PC-3 (cell line): ENCODE measurements at regions not wholly inside any gene's neighbourhood (a gene's known extent, or its start where the extent isn't known, plus 50 kb on each side); places are given as distances from the start of the nearest gene placed in this dataset.

ENCODE experiments used
- ATAC-seq: fragments of 200-7000 bp; cut with Tn5 transposase; 2 replicates; pipeline ENCODE4 v1.9.1; 2020; ENCODE audit warnings: mild to moderate bottlenecking, moderate library complexity
- BruUV-seq: library from RNA; stranded (reverse); fragments of 400-500 nt; replicated peaks from 2 replicates; lab custom pipeline; 2021; lab: Mats Ljungman, UMichigan
- CTCF ChIA-PET: fragments of 300-600 bp; sonication (Branson Sonifier 250); formaldehyde crosslinking; loops from one replicate; lab custom pipeline; 2022; ENCODE audit warnings: antibody characterized with exemption; lab: Charles Lee
- POLR2A ChIA-PET: fragments of 300-600 bp; sonication (Branson Sonifier 250); formaldehyde crosslinking; loops from one replicate; lab custom pipeline; 2022; ENCODE audit warnings: antibody characterized with exemption; ENCODE audit not compliant: unreplicated experiment; lab: Charles Lee
- DNase-seq: peaks from one replicate; pipeline ENCODE4 v3.0.0-alpha.2; 2015
- H2AFZ ChIP-seq: fragments of 300-600 bp; sonication (generic); 2 replicates; pipeline ENCODE4 v1.6.0; 2016; ENCODE audit warnings: antibody characterized with exemption, low read length
- H3F3A ChIP-seq: fragments of 300-600 bp; sonication (generic); one replicate; pipeline ENCODE4 v1.6.0; 2017; ENCODE audit warnings: antibody characterized with exemption, low read length, control low read depth, mild to moderate bottlenecking; ENCODE audit not compliant: unreplicated experiment
- H3K27ac ChIP-seq: fragments of 300-600 bp; sonication (generic); 2 replicates; pipeline ENCODE4 v1.5.1; 2016; ENCODE audit warnings: mild to moderate bottlenecking, low read length
- H3K27me3 ChIP-seq: fragments of 300-600 bp; sonication (generic); 2 replicates; pipeline ENCODE4 v1.6.1; 2016; ENCODE audit warnings: low read length, mixed read lengths
- H3K36me3 ChIP-seq: fragments of 300-600 bp; sonication (generic); 2 replicates; pipeline ENCODE4 v1.6.1; 2016; ENCODE audit warnings: low read depth, mixed run types, low read length, mixed read lengths
- H3K4me1 ChIP-seq: fragments of 300-600 bp; sonication (generic); 2 replicates; pipeline ENCODE4 v1.5.1; 2016; ENCODE audit warnings: low read length; ENCODE audit not compliant: insufficient read depth
- H3K4me2 ChIP-seq: fragments of 300-600 bp; sonication (generic); 2 replicates; pipeline ENCODE4 v1.6.0; 2016; ENCODE audit warnings: low read length
- H3K4me3 ChIP-seq: fragments of 300-600 bp; sonication (generic); 2 replicates; pipeline ENCODE4 v1.5.1; 2016; ENCODE audit warnings: mild to moderate bottlenecking, low read length, mixed read lengths
- H3K79me2 ChIP-seq: fragments of 300-600 bp; sonication (generic); 2 replicates; pipeline ENCODE4 v1.6.1; 2017; ENCODE audit warnings: low read length, mixed read lengths
- H3K9ac ChIP-seq: fragments of 300-600 bp; sonication (generic); 2 replicates; pipeline ENCODE4 v1.6.0; 2016; ENCODE audit warnings: mild to moderate bottlenecking, low read length
- H3K9me2 ChIP-seq: fragments of 300-600 bp; sonication (generic); replicated peaks from 2 replicates; pipeline ENCODE4 v1.6.1; 2016; ENCODE audit warnings: mixed run types, low read length, mixed read lengths
- H3K9me3 ChIP-seq: fragments of 300-600 bp; sonication (generic); 2 replicates; pipeline ENCODE4 v1.6.1; 2016; ENCODE audit warnings: low read length, mixed read lengths
- H4K20me1 ChIP-seq: fragments of 300-600 bp; sonication (generic); 2 replicates; pipeline ENCODE4 v1.6.1; 2016; ENCODE audit warnings: low read length, mixed read lengths
- EZH2 ChIP-seq: fragments of 300-600 bp; sonication (generic); IDR thresholded peaks from one replicate; pipeline ENCODE4 v1.6.1; 2017; ENCODE audit warnings: antibody characterized with exemption, mild to moderate bottlenecking, low read length; ENCODE audit not compliant: unreplicated experiment
- EZH2phosphoT487 ChIP-seq: fragments of 300-600 bp; sonication (generic); IDR thresholded peaks from 2 replicates; pipeline ENCODE4 v1.6.1; 2018; ENCODE audit warnings: mild to moderate bottlenecking, antibody characterized with exemption, low read length, borderline replicate concordance
- intact Hi-C: fragments of 100-400 bp; cut with micrococcal nuclease; formaldehyde crosslinking; loops from 2 replicates; pipeline ENCODE4 v1.9.0; 2023
- TF ChIP-seq, protein P1 (sequence below): fragments of 300-600 bp; sonication (generic); conservative IDR thresholded peaks from 2 replicates; pipeline ENCODE4 v1.5.1; 2017; ENCODE audit warnings: antibody characterized with exemption, low read depth, mild to moderate bottlenecking, low read length

- Histone ChIP-seq H3K4me1 (peaks cover 8% of the 10 kb centered on the region), H3K4me3 (no peak overlapping the region), H3K27me3 (no peaks in the 10 kb centered on the region), H3K9ac (no peak overlapping the region), H4K20me1 (no peaks in the 10 kb centered on the region), H2AFZ (no peak overlapping the region), H3K4me2 (no peak overlapping the region), H3F3A (no peaks in the 10 kb centered on the region), H3K9me3 (no peaks in the 10 kb centered on the region), H3K27ac (no peak overlapping the region), H3K79me2 (no peaks in the 10 kb centered on the region), H3K36me3 (no peaks in the 10 kb centered on the region), H3K9me2 (no peaks in the 10 kb centered on the region)
- POLR2A ChIA-PET: no interaction called here
- DNase-seq (no peak), ATAC-seq (no peak)
- no TSS peak for BruUV-seq
- TF ChIP-seq EZH2 (no peak), EZH2phosphoT487 (no peak)
- TF ChIP-seq, protein P1, sequence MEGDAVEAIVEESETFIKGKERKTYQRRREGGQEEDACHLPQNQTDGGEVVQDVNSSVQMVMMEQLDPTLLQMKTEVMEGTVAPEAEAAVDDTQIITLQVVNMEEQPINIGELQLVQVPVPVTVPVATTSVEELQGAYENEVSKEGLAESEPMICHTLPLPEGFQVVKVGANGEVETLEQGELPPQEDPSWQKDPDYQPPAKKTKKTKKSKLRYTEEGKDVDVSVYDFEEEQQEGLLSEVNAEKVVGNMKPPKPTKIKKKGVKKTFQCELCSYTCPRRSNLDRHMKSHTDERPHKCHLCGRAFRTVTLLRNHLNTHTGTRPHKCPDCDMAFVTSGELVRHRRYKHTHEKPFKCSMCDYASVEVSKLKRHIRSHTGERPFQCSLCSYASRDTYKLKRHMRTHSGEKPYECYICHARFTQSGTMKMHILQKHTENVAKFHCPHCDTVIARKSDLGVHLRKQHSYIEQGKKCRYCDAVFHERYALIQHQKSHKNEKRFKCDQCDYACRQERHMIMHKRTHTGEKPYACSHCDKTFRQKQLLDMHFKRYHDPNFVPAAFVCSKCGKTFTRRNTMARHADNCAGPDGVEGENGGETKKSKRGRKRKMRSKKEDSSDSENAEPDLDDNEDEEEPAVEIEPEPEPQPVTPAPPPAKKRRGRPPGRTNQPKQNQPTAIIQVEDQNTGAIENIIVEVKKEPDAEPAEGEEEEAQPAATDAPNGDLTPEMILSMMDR: no peak
- intact Hi-C loops: no loop called here
- CTCF ChIA-PET: interaction anchor here (0.6 kb wide), 1 partner anchor 779 kb away, joined by 4 read pairs; no protein-coding TSS in a partner anchor
Measured at GRCh38 chr21:28758883-28759242, 233.8 kb downstream of the LTN1 start.

DNA sequence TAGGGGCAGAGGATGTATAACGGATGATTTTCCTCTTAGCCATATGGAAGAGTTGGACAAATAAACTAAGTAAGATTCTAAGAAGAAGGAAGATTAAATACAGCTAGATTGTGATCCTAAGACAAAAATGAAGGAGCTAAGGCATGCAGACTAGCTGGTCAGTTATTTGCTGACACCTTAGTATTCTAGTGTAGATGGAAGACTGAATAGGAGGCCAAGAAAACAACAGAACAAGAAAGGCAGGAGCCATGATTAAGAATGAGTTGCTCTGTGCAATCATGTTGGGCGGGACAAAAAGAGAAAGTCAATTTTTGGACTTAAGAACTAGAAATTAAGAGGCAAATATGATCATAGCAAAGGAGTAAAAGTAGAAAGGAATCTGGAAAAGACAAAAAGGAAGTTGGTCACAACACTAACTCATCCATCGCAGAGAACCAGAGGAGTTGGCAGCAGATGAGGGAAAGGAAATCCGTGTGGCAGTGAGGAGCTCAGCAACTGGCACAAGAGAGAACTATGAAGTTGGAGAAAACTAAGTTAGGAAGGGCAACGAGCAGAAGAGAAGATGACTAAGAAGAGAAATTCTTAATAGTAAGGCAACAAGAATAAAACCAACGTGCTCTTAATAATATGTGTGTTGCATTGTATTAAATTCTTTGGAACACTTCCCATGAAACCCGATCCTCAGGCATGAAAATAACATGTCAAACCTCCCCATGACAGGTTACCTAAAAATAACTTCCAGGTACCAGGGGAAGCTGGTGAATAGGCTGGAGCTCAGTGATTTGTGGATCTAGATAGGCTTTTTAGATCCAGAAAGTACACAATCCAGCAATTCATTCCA, 234.4 kb downstream of the LTN1 start:
- no peaks in the 10 kb centered on the region for H3K79me2 ChIP-seq
- TF ChIP-seq, protein P1: no peak
- TF ChIP-seq EZH2phosphoT487 (no peak), EZH2 (no peak)
- ChIA-PET POLR2A (interaction anchor here (0.7 kb wide), 1 partner anchor 1761 kb away, joined by 4 read pairs; no protein-coding TSS in a partner anchor), CTCF (interaction anchor here (0.6 kb wide), 1 partner anchor 778 kb away, joined by 4 read pairs; no protein-coding TSS in a partner anchor)
- ATAC-seq (peak; percentile 15), DNase-seq (peak; percentile 41)
- H4K20me1 ChIP-seq: no peaks in the 10 kb centered on the region
- H2AFZ ChIP-seq: no peak overlapping the region
- no peak overlapping the region for H3K4me2 ChIP-seq
- H3K9me2 ChIP-seq: no peaks in the 10 kb centered on the region
- no peak overlapping the region for H3K9ac ChIP-seq
- intact Hi-C loops: no loop called here
- no peaks in the 10 kb centered on the region for H3K9me3 ChIP-seq
- peaks cover 8% of the 10 kb centered on the region for H3K4me1 ChIP-seq
- no peaks in the 10 kb centered on the region for H3K36me3 ChIP-seq
- H3K27ac ChIP-seq: no peak overlapping the region
- no TSS peak for BruUV-seq
- H3K27me3 ChIP-seq: no peaks in the 10 kb centered on the region
- no peak overlapping the region for H3K4me3 ChIP-seq
- no peaks in the 10 kb centered on the region for H3F3A ChIP-seq

DNA sequence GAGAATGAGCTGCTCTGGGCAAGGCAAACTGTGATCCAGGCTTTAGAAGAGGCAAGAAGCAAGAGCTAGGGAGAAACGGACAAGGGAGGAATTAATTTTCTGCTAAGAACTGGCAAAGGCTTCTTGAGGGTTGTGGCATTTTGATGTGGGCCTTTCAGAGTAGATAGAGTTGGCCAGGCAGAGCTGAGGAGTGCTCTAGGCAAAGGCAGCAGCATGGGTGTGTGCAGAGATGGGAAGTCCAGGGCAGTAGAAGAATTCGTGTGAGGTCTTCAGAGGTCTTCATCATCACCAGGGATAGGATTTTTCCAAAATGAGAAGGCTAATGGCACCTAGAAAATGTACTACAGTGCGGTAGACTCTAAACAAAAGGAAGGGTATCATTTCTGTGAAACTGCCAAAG, 237.8 kb downstream of the LTN1 start:
- no peak overlapping the region for H3K4me3 ChIP-seq
- ChIA-PET POLR2A (no interaction called here), CTCF (no interaction called here)
- H4K20me1 ChIP-seq: no peaks in the 10 kb centered on the region
- no peak overlapping the region for H2AFZ ChIP-seq
- DNase-seq (no peak), ATAC-seq (no peak)
- no peak overlapping the region for H3K27ac ChIP-seq
- no peak for TF ChIP-seq EZH2phosphoT487
- no peak for TF ChIP-seq EZH2
- TF ChIP-seq, protein P1: no peak
- H3K27me3 ChIP-seq: no peaks in the 10 kb centered on the region
- H3K79me2 ChIP-seq: no peaks in the 10 kb centered on the region
- H3K9me2 ChIP-seq: no peaks in the 10 kb centered on the region
- H3K4me2 ChIP-seq: no peak overlapping the region
- no peaks in the 10 kb centered on the region for H3F3A ChIP-seq
- H3K4me1 ChIP-seq: peaks cover 8% of the 10 kb centered on the region
- no peaks in the 10 kb centered on the region for H3K9me3 ChIP-seq
- H3K36me3 ChIP-seq: no peaks in the 10 kb centered on the region
- intact Hi-C loops: no loop called here
- H3K9ac ChIP-seq: no peak overlapping the region
- no TSS peak for BruUV-seq
